Mesendoderm (in vitro differentiated cells): ENCODE measurements at regions not wholly inside any gene's neighbourhood (a gene's known extent, or its start where the extent isn't known, plus 50 kb on each side); places are given as distances from the start of the nearest gene placed in this dataset.

Experiments
- DNase-seq: peaks from one replicate; pipeline ENCODE4 v3.0.0; 2013
- H2AK5ac ChIP-seq: 2 replicates; pipeline ENCODE4 v1.6.1; 2013; ENCODE audit warnings: low read length, inconsistent platforms
- H2BK120ac ChIP-seq: 2 replicates; pipeline ENCODE4 v1.6.1; 2013; ENCODE audit warnings: low read depth, mild to moderate bottlenecking, low read length, moderate library complexity, mixed read lengths
- H2BK15ac ChIP-seq: replicated peaks from 2 replicates; pipeline ENCODE4 v1.6.1; 2013; ENCODE audit warnings: low read depth, mild to moderate bottlenecking, moderate library complexity
- H2BK5ac ChIP-seq: 2 replicates; pipeline ENCODE4 v1.6.1; 2013; ENCODE audit warnings: low read length, inconsistent platforms
- H3K18ac ChIP-seq: 2 replicates; pipeline ENCODE4 v1.6.1; 2013; ENCODE audit warnings: mild to moderate bottlenecking, low read length, mixed read lengths
- H3K23ac ChIP-seq: one replicate; pipeline ENCODE4 v1.6.1; 2013; ENCODE audit warnings: low read length
- H3K27ac ChIP-seq: 2 replicates; pipeline ENCODE4 v1.5.1; 2013; ENCODE audit warnings: low read depth, mild to moderate bottlenecking, inconsistent platforms, low read length, moderate library complexity
- H3K27me3 ChIP-seq: 2 replicates; pipeline ENCODE4 v1.6.1; 2013; ENCODE audit warnings: low read length, control low read depth, mild to moderate bottlenecking, inconsistent platforms; ENCODE audit not compliant: insufficient read depth, poor library complexity
- H3K36me3 ChIP-seq: 2 replicates; pipeline ENCODE4 v1.6.1; 2013; ENCODE audit warnings: low read length, inconsistent platforms; ENCODE audit not compliant: control insufficient read depth, insufficient read depth
- H3K4ac ChIP-seq: one replicate; pipeline ENCODE4 v1.6.1; 2013; ENCODE audit warnings: low read depth, mild to moderate bottlenecking, low read length, moderate library complexity
- H3K4me1 ChIP-seq: 2 replicates; pipeline ENCODE4 v1.6.1; 2013; ENCODE audit warnings: low read depth, low read length, inconsistent platforms; ENCODE audit not compliant: control insufficient read depth
- H3K4me2 ChIP-seq: 2 replicates; pipeline ENCODE4 v1.6.1; 2013; ENCODE audit warnings: low read length
- H3K4me3 ChIP-seq: 2 replicates; pipeline ENCODE4 v1.5.1; 2013; ENCODE audit warnings: mild to moderate bottlenecking, low read length
- H3K56ac ChIP-seq: one replicate; pipeline ENCODE4 v1.6.1; 2013; ENCODE audit warnings: low read length
- H3K79me1 ChIP-seq: 2 replicates; pipeline ENCODE4 v1.6.1; 2013; ENCODE audit warnings: low read length, inconsistent platforms
- H3K79me2 ChIP-seq: 2 replicates; pipeline ENCODE4 v1.6.1; 2013; ENCODE audit warnings: mild to moderate bottlenecking, low read length; ENCODE audit not compliant: control insufficient read depth, insufficient read depth
- H3K9ac ChIP-seq: 2 replicates; pipeline ENCODE4 v1.6.1; 2013; ENCODE audit warnings: low read length, inconsistent platforms
- H4K5ac ChIP-seq: one replicate; pipeline ENCODE4 v1.6.1; 2013; ENCODE audit warnings: low read length
- H4K8ac ChIP-seq: one replicate; pipeline ENCODE4 v1.6.1; 2013; ENCODE audit warnings: low read depth, mild to moderate bottlenecking, control low read depth, low read length, moderate library complexity
- WGBS: extraction: QIAGEN DNeasy Blood & Tissue Kit; methylation state at CpG from one replicate; pipeline ENCODE4 v1.1.7; 2013; ENCODE audit warnings: low lambda C conversion rate, missing lambda C conversion rate; ENCODE audit not compliant: insufficient coverage; ENCODE audit errors: extremely low coverage; 5-methylcytosine and 5-hydroxymethylcytosine counted together

- Histone ChIP-seq H3K9ac (no peak overlapping the region), H3K36me3 (no peaks in the 10 kb centered on the region), H2BK15ac (no peak overlapping the region), H3K23ac (no peak overlapping the region), H3K79me2 (no peaks in the 10 kb centered on the region), H3K27ac (no peak overlapping the region), H2AK5ac (no peak overlapping the region), H3K4me3 (no peak overlapping the region), H4K8ac (no peak overlapping the region), H2BK5ac (no peak overlapping the region), H3K4me2 (no peak overlapping the region), H3K18ac (no peak overlapping the region), H3K4me1 (no peaks in the 10 kb centered on the region), H3K79me1 (no peaks in the 10 kb centered on the region), H3K56ac (no peak overlapping the region), H3K4ac (no peak overlapping the region), H2BK120ac (no peak overlapping the region), H4K5ac (no peak overlapping the region), H3K27me3 (no peaks in the 10 kb centered on the region)
- WGBS = no CpG with 5 or more reads among the region's 9 CpGs
- peak; percentile 70 for DNase-seq
These were observed 382.5 kb upstream of the KIAA1217 start for GRCh38 chr10:23826421-23826820.

GRCh38 chr10:23829556-23829955, 379.4 kb upstream of the KIAA1217 start:
- no peak overlapping the region for H2BK5ac ChIP-seq

GRCh38 chr10:23834091-23834490, 374.8 kb upstream of the KIAA1217 start:
- Histone ChIP-seq H3K18ac (no peak overlapping the region), H3K9ac (no peak overlapping the region), H3K4ac (no peak overlapping the region), H2BK120ac (no peak overlapping the region), H2BK5ac (no peak overlapping the region), H3K79me1 (no peaks in the 10 kb centered on the region), H4K5ac (no peak overlapping the region), H3K4me1 (no peaks in the 10 kb centered on the region), H2AK5ac (no peak overlapping the region), H2BK15ac (no peak overlapping the region), H3K27ac (no peak overlapping the region), H4K8ac (no peak overlapping the region), H3K79me2 (no peaks in the 10 kb centered on the region), H3K4me3 (no peak overlapping the region), H3K56ac (no peak overlapping the region), H3K23ac (no peak overlapping the region), H3K4me2 (no peak overlapping the region), H3K27me3 (no peaks in the 10 kb centered on the region), H3K36me3 (no peaks in the 10 kb centered on the region)
- DNase-seq = no peak

More at GRCh38 chr10:23829556-23829955, 379.4 kb upstream of the KIAA1217 start:
- Histone ChIP-seq H3K4me3 (no peak overlapping the region), H3K79me1 (no peaks in the 10 kb centered on the region), H3K79me2 (no peaks in the 10 kb centered on the region), H3K36me3 (no peaks in the 10 kb centered on the region), H3K4me2 (no peak overlapping the region), H4K5ac (no peak overlapping the region), H3K9ac (no peak overlapping the region), H3K4me1 (no peaks in the 10 kb centered on the region), H2AK5ac (no peak overlapping the region), H3K4ac (no peak overlapping the region), H3K18ac (no peak overlapping the region), H3K27ac (no peak overlapping the region), H2BK15ac (no peak overlapping the region), H4K8ac (no peak overlapping the region), H3K23ac (no peak overlapping the region), H3K27me3 (no peaks in the 10 kb centered on the region), H3K56ac (no peak overlapping the region), H2BK120ac (no peak overlapping the region)
- WGBS = no CpG with 5 or more reads among the region's 2 CpGs
- DNase-seq = no peak

GRCh38 chr10:23850631-23851030, 358.3 kb upstream of the KIAA1217 start:
- Histone ChIP-seq H2BK5ac (no peak overlapping the region), H3K27ac (no peak overlapping the region), H3K18ac (no peak overlapping the region), H3K4me1 (no peaks in the 10 kb centered on the region), H3K9ac (no peak overlapping the region), H3K79me1 (no peaks in the 10 kb centered on the region), H2AK5ac (no peak overlapping the region), H3K23ac (no peak overlapping the region), H4K5ac (no peak overlapping the region), H4K8ac (no peak overlapping the region), H3K27me3 (no peaks in the 10 kb centered on the region), H2BK15ac (no peak overlapping the region), H3K36me3 (no peaks in the 10 kb centered on the region), H3K4ac (no peak overlapping the region), H3K4me2 (no peak overlapping the region), H3K4me3 (no peak overlapping the region), H2BK120ac (no peak overlapping the region), H3K79me2 (no peaks in the 10 kb centered on the region), H3K56ac (no peak overlapping the region)
- no peak for DNase-seq
- no CpG with 5 or more reads among the region's 2 CpGs for WGBS

GRCh38 chr10:23859598-23859997, 349.3 kb upstream of the KIAA1217 start:
- WGBS = no CpG with 5 or more reads among the region's 1 CpG
- no peak overlapping the region for H3K23ac ChIP-seq
- H2BK120ac ChIP-seq = no peak overlapping the region
- no peak overlapping the region for H2AK5ac ChIP-seq
- no peaks in the 10 kb centered on the region for H3K79me1 ChIP-seq
- no peaks in the 10 kb centered on the region for H3K79me2 ChIP-seq
- H3K4me2 ChIP-seq = no peak overlapping the region
- H4K8ac ChIP-seq = no peak overlapping the region
- H4K5ac ChIP-seq = no peak overlapping the region
- no peak overlapping the region for H3K4me3 ChIP-seq
- no peak overlapping the region for H3K4ac ChIP-seq
- H2BK15ac ChIP-seq = no peak overlapping the region
- H3K4me1 ChIP-seq = no peaks in the 10 kb centered on the region
- no peaks in the 10 kb centered on the region for H3K36me3 ChIP-seq
- no peak overlapping the region for H3K56ac ChIP-seq
- no peak for DNase-seq
- no peaks in the 10 kb centered on the region for H3K27me3 ChIP-seq
- no peak overlapping the region for H2BK5ac ChIP-seq
- no peak overlapping the region for H3K18ac ChIP-seq
- no peak overlapping the region for H3K9ac ChIP-seq
- H3K27ac ChIP-seq = no peak overlapping the region

- Histone ChIP-seq H3K56ac (no peak overlapping the region), H3K27me3 (no peaks in the 10 kb centered on the region), H2BK5ac (no peak overlapping the region), H3K4me3 (no peak overlapping the region), H3K18ac (no peak overlapping the region), H2BK120ac (no peak overlapping the region), H2AK5ac (no peak overlapping the region), H3K9ac (no peak overlapping the region), H2BK15ac (no peak overlapping the region), H3K4me1 (no peaks in the 10 kb centered on the region), H4K8ac (no peak overlapping the region), H3K27ac (no peak overlapping the region), H3K79me1 (no peaks in the 10 kb centered on the region), H3K36me3 (no peaks in the 10 kb centered on the region), H3K23ac (no peak overlapping the region), H4K5ac (no peak overlapping the region), H3K4me2 (no peak overlapping the region), H3K79me2 (no peaks in the 10 kb centered on the region), H3K4ac (no peak overlapping the region)
- no peak for DNase-seq
These were observed 344.2 kb upstream of the KIAA1217 start for GRCh38 chr10:23864631-23865147.
